SK-N-SH treated with all-trans-retinoic acid at 6 μM for 48 hours (cell line): ENCODE measurements at regions not wholly inside any gene's neighbourhood (a gene's known extent, or its start where the extent isn't known, plus 50 kb on each side); places are given as distances from the start of the nearest gene placed in this dataset.

ENCODE experiments used
- BACH2 ChIP-seq: fragments of 250-450 bp; sonication (Bioruptor Pico); IDR thresholded peaks from 2 replicates; pipeline ENCODE4 v1.9.0; 2021; ENCODE audit warnings: mild to moderate bottlenecking, borderline replicate concordance
- RARB ChIP-seq: fragments of 250-450 bp; sonication (Bioruptor Pico); IDR thresholded peaks from 2 replicates; pipeline ENCODE4 v1.8.0; 2021; ENCODE audit warnings: mild to moderate bottlenecking, moderate library complexity
- TOX ChIP-seq: fragments of 250-450 bp; sonication (Bioruptor Pico); IDR thresholded peaks from 2 replicates; pipeline ENCODE4 v1.8.0; 2021; ENCODE audit warnings: mild to moderate bottlenecking, moderate library complexity, borderline replicate concordance
- ZNF565 ChIP-seq: fragments of 450-650 bp; formaldehyde crosslinking; conservative IDR thresholded peaks from 2 replicates; pipeline ENCODE4 v1.5.0; 2020; ENCODE audit warnings: low read depth, mild to moderate bottlenecking, moderate library complexity
- TF ChIP-seq, protein P1 (sequence below): fragments of 250-450 bp; sonication (Bioruptor Pico); IDR thresholded peaks from 2 replicates; pipeline ENCODE4 v1.8.0; 2020; ENCODE audit warnings: mild to moderate bottlenecking, moderate library complexity, borderline replicate concordance

DNA sequence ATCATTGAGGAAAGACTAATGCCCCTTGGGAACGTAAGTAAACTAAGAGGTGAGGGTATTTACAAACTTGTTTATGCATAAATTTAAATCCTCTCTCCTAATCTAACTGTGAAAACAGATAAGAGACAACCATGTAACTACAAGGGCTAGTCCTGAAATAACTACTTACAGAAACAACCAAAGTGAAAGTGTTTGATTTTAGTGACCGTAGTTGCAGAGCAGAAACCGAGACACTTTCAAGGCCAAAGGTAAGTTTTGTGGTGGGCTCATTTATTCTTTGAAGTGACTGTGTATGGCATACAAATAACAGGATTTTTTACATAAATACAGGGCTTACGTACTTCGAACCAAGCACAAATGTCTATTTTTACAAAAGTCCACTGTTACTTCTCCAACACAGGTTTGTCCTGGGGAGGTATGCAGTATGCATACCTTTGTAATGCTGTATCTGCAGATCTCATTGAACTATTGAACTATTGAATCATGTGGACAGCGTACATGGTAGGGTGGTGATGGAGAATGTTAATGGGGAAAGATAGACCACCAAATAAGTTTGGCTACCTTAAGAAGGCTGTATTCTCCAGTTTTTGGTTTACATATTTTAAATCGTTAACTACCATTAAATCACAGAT is 99.6 kb upstream of the RBMS3 start:
- no peak for TF ChIP-seq ZNF565 (CRISPR knock-in tag)
- no peak for TF ChIP-seq TOX (CRISPR knock-in tag)
- TF ChIP-seq BACH2 (CRISPR knock-in tag), result no peak
- TF ChIP-seq, protein P1, sequence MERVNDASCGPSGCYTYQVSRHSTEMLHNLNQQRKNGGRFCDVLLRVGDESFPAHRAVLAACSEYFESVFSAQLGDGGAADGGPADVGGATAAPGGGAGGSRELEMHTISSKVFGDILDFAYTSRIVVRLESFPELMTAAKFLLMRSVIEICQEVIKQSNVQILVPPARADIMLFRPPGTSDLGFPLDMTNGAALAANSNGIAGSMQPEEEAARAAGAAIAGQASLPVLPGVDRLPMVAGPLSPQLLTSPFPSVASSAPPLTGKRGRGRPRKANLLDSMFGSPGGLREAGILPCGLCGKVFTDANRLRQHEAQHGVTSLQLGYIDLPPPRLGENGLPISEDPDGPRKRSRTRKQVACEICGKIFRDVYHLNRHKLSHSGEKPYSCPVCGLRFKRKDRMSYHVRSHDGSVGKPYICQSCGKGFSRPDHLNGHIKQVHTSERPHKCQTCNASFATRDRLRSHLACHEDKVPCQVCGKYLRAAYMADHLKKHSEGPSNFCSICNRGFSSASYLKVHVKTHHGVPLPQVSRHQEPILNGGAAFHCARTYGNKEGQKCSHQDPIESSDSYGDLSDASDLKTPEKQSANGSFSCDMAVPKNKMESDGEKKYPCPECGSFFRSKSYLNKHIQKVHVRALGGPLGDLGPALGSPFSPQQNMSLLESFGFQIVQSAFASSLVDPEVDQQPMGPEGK, result no peak
- TF ChIP-seq RARB (CRISPR knock-in tag), result no peak
